GM21786 (cell line): ENCODE measurements at regions not wholly inside any gene's neighbourhood (a gene's known extent, or its start where the extent isn't known, plus 50 kb on each side); places are given as distances from the start of the nearest gene placed in this dataset.
"Not testable (repeated sequence)": the region's sequence is repeated elsewhere in the genome, so short reads cannot be mapped to it uniquely, and the experiment has no call there.

Source experiments
- ATAC-seq: cut with Tn5 transposase; IDR thresholded peaks from one replicate; pipeline ENCODE4 v1.9.1; 2021; ENCODE audit not compliant: unreplicated experiment

DNA sequence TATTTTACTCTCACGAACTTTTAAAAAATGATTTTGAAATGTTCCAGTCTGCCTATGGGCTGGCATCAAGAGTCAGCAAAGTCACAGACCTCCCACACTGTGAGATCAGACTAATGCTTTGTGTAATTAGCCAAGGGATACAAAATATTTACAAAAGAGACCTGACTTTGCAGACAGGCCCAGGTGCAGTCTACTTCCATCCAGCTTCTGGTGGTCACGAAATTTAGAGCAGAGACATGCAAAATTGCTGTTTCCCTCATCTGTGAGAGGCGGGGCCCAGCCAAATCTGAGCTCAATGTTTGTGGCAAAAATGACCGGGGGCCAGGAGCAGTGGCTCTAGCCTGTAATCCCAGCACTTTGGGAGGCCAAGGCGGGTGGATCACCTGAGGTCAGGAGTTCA, 82.5 kb upstream of the PITRM1 start:
- ATAC-seq, result no peak

DNA sequence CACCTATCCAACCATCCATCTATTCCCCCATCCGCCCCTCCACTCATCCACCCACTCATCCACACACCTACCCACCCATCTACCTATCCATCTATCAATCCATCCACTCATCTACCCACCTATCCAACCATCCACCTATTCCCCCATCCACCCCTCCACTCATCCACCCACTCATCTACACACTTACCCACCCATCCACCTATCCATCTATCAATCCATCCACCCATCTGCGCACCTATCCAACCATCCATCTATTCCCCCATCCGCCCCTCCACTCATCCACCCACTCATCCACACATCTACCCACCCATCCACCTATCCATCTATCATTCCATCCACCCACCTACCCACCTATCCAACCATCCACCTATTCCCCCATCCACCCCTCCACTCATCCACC, 81.4 kb upstream of the PITRM1 start:
- not testable (repeated sequence) for ATAC-seq

DNA sequence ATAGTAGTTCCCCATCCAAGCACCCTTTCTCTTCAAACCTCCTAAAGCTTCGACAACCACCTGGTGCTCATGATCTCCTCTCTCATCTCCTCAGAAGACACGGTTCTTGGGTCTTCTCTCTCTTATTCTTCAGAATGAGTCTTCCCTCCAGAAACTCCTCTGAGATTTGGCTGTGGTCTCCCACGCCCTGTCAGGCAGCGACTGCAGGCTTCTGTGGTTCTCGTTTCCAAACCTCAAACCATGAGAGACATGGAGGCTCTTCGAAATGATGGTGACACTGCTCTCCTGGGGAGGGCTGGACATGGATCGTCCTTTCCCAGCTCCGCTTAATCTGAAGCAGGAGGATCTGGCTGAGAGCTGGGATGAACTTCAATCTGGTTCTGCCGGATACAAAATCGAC, 78.6 kb upstream of the PITRM1 start:
- no peak for ATAC-seq

DNA sequence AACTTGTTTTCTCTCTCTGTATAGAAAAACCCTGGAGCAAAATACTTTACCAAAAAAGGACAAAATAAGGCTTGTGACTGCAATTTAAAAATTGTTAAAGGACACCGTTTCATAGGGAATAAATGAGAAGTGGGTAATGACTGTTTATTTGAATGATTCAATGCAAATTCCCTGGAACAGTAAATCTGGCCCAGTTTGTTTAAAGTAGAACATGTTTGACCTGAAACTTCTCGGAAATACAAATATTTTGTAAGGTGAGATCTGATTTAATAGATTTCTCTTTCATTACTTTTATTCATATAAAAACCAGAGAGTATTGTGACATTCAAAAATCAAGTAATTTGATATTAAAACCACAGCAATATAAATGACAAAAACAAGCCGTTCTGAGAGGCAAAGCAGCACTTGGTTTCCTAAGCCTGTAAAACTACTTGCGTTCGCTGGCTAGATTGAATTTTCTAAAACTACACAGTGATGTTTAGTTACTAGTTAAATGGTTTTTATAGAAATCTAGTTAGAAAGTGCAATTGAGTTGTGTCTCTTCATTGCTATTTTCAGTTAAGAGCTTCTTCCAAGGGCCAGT, 76.8 kb upstream of the PITRM1 start:
- ATAC-seq, result no peak

DNA sequence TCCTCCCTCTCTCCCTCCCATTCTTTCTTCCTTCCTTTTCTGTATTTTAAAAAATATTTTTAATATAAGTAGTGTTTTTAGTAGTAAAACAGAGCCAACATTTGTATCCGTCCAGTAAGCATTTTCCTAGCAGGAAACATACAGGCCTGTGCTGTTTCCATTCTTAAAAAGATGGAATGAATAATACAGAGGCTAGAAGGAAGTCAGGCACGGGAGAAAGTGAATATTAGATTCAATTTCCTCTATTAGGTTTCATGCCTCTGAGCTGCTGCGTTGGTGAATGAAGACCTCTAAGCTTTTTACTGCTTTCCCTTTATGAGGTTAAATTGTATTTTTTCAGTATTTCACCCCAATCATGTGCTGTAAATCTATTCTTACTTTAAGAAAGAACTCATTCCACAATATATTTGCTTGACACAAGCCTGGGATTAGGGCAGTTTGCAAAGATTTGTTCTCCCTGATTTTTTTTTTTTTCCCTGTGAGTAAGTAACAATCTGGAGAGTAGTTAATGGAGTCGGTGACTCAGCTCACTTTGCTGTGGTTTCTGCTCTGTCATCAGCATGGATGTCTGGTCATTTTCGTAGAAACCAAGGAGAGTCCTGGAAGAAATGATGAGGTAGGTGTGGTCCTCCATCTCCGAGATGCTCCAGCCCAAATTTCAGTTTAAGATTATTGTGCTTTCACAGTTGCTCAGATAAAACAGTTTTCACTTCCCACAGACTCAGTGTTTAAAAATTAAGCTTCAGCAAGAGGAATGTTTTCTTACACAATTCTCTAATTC, 76.1 kb upstream of the PITRM1 start:
- ATAC-seq, result no peak

DNA sequence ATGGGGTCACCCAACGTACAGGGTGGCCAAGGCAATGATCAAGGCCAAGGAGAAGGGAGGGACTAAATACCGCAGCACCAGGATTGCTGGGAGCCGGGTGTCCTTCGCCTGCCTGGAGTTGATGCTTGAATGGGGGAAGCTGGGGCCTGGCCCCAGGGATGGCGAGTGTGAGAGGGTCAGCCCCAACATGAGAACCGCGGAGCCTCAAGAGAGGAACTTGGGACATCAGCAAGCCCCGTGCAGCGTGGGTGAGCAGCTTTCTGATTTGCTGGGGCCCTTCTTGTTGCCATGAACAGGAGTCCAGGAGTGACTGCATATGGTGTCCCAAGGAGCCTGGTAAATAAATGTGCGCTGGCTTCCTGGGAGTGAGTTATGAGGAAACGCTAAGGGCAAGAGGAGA, 72.8 kb upstream of the PITRM1 start:
- ATAC-seq, result no peak

DNA sequence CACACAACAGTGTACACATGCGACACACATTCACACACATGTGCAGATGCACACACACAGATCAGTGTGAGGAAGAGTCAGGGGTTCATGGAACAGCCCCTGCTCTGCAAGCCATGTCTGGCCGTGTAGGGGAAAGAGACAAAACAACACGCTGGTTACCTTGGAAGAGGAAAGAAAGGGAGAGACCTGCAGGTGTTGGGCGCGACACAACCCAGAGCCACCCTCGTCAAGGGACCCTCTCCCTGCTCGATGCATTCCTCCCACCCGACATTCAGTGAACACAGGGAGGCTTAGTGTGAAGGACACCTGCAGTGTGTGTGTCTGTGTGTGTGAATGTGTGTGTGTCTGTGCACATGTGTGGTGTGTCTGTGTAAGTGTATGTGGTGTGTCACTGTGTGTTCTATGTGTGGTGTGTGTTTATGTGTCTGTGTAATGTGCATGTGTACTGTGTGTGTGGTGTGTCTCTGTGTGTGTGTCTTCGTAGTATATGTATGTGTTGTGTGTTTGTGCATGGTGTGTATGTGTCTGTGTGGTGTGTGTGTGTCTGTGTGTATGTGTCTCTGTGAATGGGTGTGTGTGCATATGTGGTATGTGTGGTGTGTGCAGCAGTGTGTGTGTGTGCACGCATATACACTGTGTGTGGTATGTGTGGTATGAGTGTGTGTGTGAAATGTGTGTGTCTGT, 69.5 kb upstream of the PITRM1 start:
- ATAC-seq, result no peak

DNA sequence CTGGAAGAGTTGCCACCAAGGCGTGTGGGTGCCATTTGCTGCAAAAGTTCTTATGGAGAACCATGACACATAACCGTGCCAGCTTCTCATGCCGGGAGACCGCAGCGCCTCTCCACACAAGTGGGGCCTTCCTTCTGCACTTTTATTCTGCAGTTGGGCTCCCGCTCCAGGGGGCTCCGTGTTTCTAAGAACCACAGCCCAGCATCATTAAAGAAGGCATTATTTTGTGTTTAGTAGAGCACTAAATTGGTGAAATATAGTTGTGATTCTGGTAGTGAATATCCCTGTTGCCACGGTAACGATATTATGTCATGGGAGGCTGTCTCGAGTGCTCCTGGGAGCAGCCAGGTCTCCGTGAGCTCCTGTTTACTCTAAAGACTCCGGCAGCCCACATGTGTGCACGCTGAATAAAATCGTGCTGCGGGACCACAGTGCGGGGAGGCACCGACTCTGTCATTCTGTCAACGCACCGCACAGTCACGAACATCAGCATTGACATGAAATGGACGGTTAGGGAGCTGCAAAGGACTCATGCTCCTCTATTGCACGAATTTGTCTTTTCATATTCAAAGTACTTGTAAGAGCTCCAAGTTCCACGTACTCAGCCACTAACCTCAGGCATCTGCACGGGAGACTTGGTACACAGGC, 68.8 kb upstream of the PITRM1 start:
- ATAC-seq, result no peak

DNA sequence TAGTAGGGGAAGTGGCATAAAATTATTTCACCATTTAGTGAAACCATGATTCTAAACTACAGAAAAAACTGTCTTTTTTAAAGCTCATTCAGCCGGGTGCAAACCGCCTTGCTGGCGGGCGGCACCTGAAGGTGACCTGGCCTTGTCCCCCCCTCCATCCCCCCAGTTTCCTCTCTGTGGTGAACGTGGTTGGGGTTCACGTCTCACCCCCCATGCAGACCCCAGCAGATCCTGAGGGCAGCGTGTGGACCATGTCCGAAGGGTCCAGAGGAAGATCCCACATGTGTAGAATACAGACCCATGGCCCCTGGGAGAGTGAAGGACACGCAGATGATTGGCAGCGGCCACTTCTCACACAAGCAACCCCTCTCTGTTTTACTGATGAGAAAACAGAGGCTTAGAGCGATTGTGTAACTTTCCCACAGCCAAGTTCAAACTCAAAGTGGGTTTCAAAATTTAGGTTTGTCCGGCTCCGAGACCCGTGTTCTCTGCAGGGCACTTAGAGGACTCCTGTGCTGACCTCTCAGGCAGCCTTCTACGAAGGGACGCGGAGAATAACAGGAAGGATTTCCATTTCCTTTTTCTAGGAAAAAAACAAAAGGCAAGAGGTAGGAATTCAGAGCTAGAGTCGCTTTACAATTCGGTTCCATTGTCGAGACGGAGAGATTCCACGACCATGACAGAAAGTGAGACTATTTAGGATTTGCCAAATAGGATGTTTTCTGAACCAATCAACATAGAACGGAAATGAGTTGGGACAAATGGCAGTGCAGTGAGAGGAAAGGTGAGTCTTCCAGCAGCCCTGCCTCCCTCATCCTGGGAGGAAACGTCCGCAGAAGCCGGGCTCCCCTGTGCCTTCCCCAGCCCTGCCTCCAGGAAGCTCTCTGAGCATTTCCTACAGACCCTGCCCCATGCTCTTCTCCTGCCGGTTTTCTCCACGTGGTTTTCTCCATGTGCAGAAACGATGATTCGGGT, 67.6 kb upstream of the PITRM1 start:
- ATAC-seq, result no peak

DNA sequence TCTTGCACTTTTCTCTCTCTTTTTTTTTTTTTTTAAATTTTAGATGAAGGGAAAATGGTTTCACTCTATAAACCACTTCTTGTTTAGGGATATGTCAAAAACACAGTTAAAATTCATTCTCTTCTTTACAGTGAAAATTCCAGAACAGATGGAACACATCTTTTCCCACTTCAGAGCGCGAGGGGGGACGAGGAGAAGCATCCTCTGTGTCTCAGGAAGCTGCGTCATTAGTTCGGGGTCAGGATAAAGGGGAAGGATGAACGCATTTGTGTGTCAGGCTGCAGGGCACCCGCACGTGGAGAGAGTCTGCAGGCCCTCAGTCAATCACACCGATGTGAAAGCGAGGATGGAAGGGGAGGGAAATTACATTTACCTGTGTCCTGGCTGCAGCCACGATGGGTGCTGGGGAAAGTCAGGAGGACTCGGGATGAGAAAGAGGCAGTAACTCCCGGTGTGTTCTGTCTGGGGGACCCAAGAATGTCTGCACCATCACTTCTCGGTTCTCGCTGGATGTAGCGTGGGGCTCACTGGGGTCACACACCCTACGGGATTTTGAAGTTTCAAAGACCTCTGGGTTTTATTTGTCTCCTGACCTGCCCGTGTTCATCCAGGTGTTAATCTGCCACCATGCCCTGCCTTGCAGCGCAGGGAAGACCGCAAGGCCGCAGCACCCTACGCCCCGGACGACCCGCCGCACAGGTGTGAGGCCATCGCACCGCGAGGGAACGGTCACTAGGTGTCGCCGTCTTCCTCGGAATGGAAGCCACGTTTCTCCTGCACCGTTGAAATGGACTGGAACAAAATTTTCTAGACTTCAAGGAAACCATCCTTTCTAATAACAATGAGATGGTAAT, 66.7 kb upstream of the PITRM1 start:
- peak; percentile 71 for ATAC-seq

DNA sequence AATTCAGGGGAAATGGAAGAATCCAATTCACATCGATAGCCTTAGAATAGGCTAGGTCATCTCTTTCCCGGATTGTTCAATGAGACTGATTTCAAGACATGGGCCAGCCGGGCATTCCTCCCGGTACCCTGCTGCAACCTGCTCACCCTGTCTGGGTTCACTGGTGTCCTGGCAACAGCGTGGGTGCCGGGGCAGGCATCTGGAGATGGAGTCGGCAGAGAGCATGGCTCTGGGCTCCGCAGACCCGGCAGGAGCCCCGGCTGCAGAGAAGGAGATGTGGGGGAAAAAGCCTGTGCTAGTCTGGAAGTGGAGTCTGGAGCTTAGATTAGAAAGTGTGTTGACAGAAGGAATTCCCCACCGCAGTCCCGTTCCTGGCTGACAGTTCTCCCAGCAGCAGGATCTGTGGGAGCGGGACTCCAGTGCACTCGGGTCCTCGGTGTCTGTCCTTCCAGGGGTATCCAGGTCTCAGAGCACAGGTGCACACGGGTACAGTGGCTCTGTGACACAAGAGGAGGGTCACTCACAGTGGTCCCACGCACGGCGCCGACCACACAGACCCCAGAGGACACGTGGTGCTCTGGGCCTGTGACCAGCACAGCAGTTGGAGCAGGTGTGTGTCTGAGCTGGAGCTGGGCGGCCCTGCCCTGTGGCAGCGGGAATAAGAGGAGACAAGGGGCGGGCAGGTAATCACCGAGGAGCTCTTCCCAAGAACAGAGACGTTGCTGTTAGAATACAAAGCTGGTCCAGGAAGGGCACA, 65.7 kb upstream of the PITRM1 start:
- no peak for ATAC-seq

DNA sequence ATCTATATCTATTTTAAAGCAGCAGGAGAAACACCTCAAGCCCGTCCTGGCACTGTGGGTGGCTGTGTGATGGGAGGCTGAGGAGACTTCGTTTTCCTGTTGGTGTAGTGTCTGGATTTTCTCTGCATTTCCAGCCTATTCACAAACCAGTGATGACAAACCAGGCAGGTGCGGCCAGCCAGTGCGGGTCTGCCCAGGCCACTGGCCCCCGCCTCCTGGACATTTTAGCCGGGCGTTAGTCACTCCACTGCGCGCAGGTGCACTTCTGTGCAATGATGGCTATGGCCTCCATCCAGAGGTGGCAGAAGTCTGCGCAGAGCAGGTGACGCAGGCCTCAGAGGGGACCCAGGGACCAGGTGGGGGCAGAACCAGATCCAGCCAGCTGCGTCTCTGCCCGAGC, 64.9 kb upstream of the PITRM1 start:
- ATAC-seq, result no peak

DNA sequence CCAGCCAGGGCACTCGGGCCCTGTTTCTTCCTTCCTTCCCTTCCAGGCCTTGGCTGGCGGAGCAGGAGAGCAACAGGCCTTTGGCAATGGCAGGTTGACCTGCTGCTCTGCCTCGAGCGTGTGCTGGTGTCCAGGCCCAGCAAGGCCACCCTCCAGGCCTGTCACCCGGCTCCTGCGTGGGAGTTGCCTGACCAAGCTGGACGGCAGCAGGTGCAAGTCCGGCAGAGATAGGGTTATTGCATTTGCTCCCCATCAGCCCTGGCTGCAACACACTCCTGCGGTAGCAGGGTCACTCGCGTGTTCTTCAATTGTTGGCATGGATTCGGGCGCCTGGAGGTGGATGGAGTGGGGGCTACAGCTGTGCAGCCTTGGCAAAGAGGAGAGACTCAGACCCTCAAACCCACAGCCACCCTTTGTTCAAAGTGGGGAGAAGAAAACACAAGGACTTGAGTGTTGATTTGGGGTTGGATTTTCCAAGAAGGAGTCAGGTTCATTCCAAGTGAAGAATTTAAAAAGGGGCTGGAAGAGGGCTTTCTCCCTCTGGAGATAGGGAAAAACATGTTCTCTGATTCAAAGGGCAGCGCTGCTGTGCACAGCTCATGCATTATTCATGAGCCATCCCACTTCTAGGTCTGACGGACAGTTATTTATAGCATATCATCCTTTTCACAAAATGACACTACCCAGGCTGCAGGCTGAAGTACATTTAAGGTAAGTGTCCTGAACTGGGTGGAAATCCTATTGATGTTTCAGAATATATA, 64.2 kb upstream of the PITRM1 start:
- ATAC-seq, result no peak

DNA sequence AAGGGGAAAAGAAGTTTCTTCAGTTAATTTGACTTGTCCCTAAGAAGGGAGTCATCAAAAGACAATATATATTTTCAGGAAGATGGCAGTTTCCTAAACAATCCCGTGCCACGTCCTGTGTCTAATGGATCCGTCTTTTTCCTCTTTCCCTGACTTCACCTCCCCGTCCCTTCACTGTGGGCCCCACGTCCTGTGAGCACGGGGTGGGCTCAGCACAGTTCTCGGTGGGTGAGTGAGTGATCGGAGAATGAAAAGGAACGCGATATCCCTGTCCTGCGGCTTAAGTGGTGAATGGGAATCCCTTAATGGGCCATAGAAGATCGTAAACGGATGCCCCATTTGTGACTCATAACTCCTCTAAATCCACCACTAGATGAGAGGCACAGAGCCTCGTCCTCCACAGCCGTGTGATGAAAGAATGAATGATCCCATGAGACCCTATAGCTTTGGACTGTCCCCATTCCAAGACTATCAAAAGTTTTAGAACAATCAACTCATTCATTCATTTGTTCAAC, 63.5 kb upstream of the PITRM1 start:
- no peak for ATAC-seq

DNA sequence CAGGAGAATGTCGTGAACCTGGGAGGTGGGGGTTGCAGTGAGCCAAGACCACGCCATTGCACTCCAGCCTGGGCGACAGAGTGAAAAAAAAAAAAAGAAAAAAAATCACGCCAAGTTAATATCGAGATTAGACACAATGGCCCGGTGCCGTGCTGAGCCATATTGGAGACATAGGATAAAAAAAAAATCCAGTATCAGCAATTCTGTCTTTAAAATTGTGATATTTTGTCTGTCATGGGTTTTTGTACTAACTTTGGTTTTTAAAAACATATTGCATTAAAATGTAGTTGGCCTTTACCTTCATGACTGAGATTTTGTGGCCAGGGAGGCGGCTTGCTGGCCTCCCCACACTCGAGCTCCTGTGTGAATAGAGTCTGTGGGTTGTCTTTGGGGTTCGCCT, 62.8 kb upstream of the PITRM1 start:
- ATAC-seq, result no peak

DNA sequence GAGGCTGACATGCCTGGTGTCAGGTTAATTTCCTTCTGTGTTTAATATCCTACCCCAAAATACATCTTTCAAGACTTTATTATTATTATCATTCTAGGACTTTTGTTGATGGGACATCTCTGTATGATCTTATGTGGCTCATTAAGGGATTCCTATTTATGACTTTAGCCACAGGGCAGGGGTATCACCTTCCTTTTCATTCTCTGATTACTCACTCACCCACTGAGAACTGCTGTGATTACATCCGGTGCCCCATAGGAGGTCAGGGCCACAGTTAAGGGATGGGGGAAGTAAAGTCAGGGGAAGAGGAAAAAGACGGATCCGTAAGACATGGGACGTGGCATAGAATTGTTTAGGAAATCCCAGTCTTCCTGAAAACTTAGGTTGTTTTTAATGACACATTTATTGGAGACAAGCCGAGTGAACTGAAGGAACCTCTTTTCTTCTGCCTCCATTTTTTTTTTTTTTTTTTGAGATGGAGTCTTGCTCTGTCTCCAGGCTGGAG, 61.0 kb upstream of the PITRM1 start:
- no peak for ATAC-seq

DNA sequence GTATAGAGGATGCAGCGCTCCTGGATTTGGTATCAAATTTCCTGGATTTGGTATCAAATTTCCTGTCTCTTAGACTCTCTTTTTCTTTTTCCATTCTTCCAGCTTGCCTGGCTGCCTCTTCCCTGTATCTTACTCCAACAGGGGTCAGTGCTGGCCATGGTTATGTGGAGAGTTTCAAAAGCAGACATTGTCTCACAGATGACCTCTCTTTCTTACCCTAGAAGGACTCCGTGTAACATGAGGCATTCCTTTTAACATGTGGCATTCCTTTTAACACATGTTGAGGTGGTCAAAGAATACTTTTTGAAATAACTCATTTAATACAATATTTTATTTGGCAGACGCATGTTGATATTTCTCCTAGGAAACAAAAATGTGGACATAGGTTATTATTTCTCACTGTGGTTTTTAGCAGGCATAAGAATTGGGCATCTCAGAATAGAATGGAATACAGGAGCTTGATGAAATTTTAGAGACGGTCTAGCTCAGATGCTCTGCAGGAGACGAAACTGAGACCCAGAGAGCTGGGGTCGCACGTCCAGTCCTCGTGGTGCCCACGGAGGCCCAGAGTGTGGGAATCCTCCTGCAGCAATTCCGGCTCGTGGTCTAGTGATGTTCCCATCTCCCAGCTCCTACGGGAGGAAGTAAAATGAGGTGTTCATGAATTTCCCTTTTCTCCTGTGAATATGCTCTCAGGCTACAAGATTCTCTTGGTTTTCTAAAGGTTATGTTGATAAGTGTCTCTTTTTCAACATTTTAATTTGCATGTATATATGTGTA, 59.6 kb upstream of the PITRM1 start:
- no peak for ATAC-seq
